GM19468 (cell line): ENCODE measurements at regions not wholly inside any gene's neighbourhood (a gene's known extent, or its start where the extent isn't known, plus 50 kb on each side); places are given as distances from the start of the nearest gene placed in this dataset.

Experiments used
- ATAC-seq: cut with Tn5 transposase; IDR thresholded peaks from one replicate; pipeline ENCODE4 v1.9.1; 2021; ENCODE audit warnings: mild to moderate bottlenecking, moderate library complexity, moderate number of reproducible peaks; ENCODE audit not compliant: unreplicated experiment; ENCODE audit errors: extremely low read depth

GRCh38 chr6:144882425-144882824, 597.3 kb downstream of the UTRN start:
- ATAC-seq, result no peak

GRCh38 chr6:144883915-144884314, 598.8 kb downstream of the UTRN start:
- no peak for ATAC-seq

DNA sequence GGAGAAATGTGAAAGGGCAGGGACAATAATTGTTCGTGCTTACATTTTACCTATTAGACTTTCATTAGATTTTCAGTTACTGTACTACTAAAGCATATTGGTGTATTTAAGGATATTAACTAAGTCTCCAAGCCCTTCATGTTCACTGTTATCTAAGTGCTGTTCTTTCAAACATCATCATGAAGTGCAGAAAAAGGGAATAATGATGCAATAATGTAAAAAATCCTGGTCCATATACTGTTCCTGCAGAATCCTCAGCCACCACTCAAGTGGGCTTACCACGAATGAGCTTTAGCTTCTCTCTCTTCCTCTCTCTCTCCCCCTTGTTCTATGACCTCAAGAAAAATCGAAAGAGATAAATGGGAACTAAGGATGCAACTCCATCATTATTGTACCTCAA, 600.7 kb downstream of the UTRN start:
- no peak for ATAC-seq

DNA sequence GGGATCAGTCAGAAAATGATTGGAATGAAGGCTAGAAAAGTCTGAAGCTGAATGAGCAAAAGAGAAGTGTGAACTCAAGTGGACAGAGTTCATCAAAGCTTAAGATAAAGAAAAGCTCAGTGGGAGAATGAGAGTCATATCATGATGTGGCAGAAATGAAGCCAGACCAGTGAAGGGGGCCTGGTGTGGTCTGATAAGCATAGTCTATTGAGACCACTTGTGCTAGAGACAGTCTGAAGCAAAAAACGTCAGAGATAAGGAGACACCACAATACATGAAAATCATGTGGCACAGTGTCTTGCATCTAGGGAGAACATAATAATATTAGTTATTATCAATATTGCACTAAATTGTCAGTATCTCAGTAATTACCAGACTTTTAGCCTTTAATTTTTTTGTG, 601.5 kb downstream of the UTRN start:
- ATAC-seq, result no peak

DNA sequence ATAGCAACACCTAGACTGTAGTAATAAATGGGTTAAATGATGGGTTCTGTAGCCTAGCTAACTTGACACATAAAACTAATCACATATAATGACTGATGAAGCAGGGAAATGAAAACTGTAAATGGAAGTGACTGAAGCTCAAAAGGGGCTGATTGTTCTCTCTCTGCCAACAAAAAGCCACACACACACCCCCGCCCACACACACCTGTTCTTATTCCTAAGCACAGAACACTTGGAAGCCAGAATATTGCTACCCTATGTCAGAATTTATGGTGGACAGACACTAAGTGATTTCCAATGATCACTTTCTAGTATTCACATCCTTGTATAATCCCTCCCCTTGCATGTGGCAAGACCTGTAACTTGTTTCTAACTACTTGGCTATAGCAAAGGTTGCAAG, 603.5 kb downstream of the UTRN start:
- no peak for ATAC-seq

- no peak for ATAC-seq
Measured at GRCh38 chr6:144893680-144894151, 608.6 kb downstream of the UTRN start.

DNA sequence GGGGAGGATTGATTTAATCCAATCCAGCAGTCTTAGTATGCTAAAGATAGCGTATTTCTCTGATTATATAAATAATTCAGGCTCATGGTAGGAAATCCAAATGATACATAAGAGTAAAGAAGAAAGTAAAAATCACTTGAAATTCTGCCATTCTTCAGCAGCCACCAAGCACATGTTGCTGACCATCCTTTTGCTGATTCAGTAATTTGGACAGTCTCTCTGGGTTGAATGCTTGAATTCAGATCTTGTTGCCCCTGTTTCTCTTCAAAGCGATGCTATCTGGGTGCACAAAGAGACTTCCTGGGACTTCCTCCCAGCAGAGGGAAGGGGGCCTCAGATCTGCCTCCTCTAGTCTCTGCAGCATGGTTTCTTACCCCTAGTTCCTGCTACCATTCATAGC, 609.1 kb downstream of the UTRN start:
- no peak for ATAC-seq

GRCh38 chr6:144895313-144896278, 610.5 kb downstream of the UTRN start:
- no peak for ATAC-seq

DNA sequence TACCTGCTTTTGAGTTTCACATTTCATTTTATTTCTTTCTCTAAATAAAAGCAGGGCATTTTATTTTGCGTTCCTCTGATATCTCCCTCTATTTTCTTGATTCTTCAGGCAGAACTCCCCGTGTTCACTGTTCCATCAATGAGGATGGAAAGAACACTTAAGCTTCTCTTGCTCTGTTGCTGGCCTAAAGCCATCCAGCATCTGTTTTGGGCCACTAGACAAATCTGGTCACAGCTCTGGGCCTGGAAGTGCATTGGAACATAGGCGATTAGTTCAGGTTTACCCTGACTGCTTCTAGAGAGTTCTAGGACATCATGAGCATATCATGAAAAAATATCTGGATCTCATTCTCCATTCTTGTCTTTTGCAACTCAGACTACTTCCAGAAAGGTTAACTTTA, 611.2 kb downstream of the UTRN start:
- no peak for ATAC-seq

- no peak for ATAC-seq
Measured at GRCh38 chr6:144896871-144897270, 611.7 kb downstream of the UTRN start.

- ATAC-seq, result no peak
Measured at GRCh38 chr6:144897441-144897921, 612.3 kb downstream of the UTRN start.

GRCh38 chr6:144898052-144898689, 613.0 kb downstream of the UTRN start:
- no peak for ATAC-seq

GRCh38 chr6:144898741-144899140, 613.6 kb downstream of the UTRN start:
- no peak for ATAC-seq

GRCh38 chr6:144899161-144899560, 614.0 kb downstream of the UTRN start:
- no peak for ATAC-seq

DNA sequence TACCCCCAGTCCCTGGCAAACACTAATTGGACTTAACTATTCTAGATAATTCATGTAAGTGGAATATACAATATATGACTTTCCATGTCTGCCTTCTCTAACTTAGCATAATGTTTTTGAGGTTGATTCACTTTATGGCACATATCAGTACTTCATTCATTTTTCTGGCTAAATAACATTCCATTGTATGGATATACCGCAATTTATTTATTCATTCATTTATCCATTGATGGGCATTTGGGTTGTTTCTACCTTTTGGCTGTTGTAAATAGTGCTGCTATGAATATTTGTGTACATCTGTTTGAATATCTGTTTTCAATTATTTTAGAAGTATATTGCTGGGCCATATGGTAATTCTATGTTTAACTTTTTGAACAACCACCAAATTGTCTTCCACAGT, 616.3 kb downstream of the UTRN start:
- ATAC-seq, result no peak

GRCh38 chr6:144908004-144908403, 622.9 kb downstream of the UTRN start:
- no peak for ATAC-seq

DNA sequence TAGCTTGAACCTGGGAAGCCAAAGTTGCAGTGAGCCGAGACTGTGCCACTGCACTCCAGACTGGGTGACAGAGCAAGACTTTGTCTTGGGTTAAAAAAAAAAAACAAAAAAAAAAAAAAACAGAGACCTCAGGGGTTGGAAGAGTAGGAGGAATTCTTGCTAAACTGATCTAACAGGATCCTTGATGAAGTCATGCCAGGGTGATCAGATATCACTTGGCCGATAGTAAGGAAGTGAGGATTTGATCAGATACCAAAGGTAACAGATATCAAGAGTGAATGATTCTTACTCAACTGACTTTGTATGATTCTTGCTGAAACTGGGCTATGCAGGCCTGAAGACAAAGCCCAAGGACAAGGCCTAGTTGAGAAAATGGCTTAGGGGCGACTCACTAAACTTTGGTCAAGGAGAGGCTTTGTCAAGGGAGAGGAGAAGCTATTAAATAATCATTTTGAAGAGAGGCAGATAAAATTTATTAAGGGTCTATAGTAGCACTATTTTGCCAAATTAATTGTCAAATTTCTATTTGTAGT, 624.7 kb downstream of the UTRN start:
- ATAC-seq, result no peak

DNA sequence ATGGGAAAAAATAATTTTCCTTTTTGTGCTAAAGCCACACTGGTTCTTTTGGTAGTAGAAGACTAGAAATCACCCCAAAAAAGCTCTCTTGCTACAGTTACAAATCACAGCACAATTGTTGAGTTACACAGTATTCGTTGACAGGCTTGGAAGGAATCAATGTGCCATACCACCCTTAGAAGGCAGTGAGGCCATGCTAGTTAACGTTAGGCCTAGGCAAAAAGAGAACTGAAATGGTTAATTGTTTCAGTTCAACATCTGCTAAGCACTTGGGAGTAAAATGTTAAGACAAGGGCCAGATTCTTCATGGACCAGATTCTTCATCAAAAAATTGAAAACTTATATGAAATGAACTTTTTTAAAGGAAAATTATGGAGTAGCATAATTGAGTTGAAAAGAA, 626.2 kb downstream of the UTRN start:
- no peak for ATAC-seq

GRCh38 chr6:144912474-144912873, 627.3 kb downstream of the UTRN start:
- ATAC-seq, result no peak

DNA sequence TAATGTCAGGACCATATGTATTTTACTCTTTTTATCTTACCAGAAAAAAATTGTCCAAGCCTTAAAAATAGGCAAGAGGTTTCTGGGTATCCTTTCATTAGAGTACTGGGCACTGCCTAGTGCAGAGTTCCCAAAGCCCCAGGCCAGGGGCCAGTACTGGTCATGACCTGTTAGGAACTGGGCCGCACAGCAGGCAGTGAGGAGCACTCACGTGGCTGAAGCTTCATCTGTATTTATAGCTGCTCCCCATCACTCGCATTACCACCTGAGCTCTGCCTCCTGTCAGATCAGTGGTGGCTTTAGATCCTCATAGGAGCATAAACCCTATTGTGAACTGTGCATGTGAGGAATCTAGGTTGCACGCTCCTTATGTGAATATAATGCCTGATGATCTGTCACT, 632.9 kb downstream of the UTRN start:
- ATAC-seq, result no peak

- no peak for ATAC-seq
Measured at GRCh38 chr6:144919560-144919959, 634.4 kb downstream of the UTRN start.
